Hematopoietic multipotent progenitor cell treated with erythropoietin and hydrocortisone succinate and interleukin-3 and kit ligand, for 8 days (in vitro differentiated cells): ENCODE measurements at regions not wholly inside any gene's neighbourhood (a gene's known extent, or its start where the extent isn't known, plus 50 kb on each side); places are given as distances from the start of the nearest gene placed in this dataset.
"Not testable (repeated sequence)": the region's sequence is repeated elsewhere in the genome, so short reads cannot be mapped to it uniquely, and the experiment has no call there.

ENCODE experiments used
- DNase-seq: peaks from one replicate; pipeline ENCODE4 v3.0.0-alpha.2; 2015

- no peak for DNase-seq
These were observed 235.8 kb downstream of the EPHA7 start for GRCh38 chr6:93183531-93183972.

- DNase-seq = no peak
These were observed 236.3 kb downstream of the EPHA7 start for GRCh38 chr6:93182938-93183479.

- no peak for DNase-seq
These were observed 241.4 kb downstream of the EPHA7 start for GRCh38 chr6:93177918-93178317.

- no peak for DNase-seq
These were observed 241.9 kb downstream of the EPHA7 start for GRCh38 chr6:93177438-93177837.

GRCh38 chr6:93176070-93176469 is 243.3 kb downstream of the EPHA7 start:
- DNase-seq = no peak

GRCh38 chr6:93173573-93173972 is 245.8 kb downstream of the EPHA7 start:
- not testable (repeated sequence) for DNase-seq

- no peak for DNase-seq
These were observed 253.4 kb downstream of the EPHA7 start for GRCh38 chr6:93165850-93166430.

- DNase-seq = no peak
These were observed 254.6 kb downstream of the EPHA7 start for GRCh38 chr6:93164781-93165180.

- DNase-seq = no peak
These were observed 256.2 kb downstream of the EPHA7 start for GRCh38 chr6:93163146-93163545.

GRCh38 chr6:93139408-93140081 is 279.8 kb downstream of the EPHA7 start:
- no peak for DNase-seq

GRCh38 chr6:93136111-93136510 is 283.2 kb downstream of the EPHA7 start:
- no peak for DNase-seq

- no peak for DNase-seq
These were observed 295.2 kb downstream of the EPHA7 start for GRCh38 chr6:93124006-93124632.

GRCh38 chr6:93123585-93123984 is 295.8 kb downstream of the EPHA7 start:
- no peak for DNase-seq

GRCh38 chr6:93120154-93120742 is 299.1 kb downstream of the EPHA7 start:
- DNase-seq = no peak

- no peak for DNase-seq
These were observed 313.5 kb downstream of the EPHA7 start for GRCh38 chr6:93105907-93106306.

GRCh38 chr6:93105017-93105416 is 314.3 kb downstream of the EPHA7 start:
- no peak for DNase-seq

- DNase-seq = no peak
These were observed 315.1 kb downstream of the EPHA7 start for GRCh38 chr6:93104195-93104817.

- DNase-seq = no peak
These were observed 330.5 kb downstream of the EPHA7 start for GRCh38 chr6:93088621-93089501.

GRCh38 chr6:93087606-93088005 is 331.8 kb downstream of the EPHA7 start:
- DNase-seq = no peak

- no peak for DNase-seq
These were observed 333.0 kb downstream of the EPHA7 start for GRCh38 chr6:93086351-93086750.

- no peak for DNase-seq
These were observed 335.8 kb downstream of the EPHA7 start for GRCh38 chr6:93083337-93084230.
